ENCODE measurements at regions not wholly inside any gene's neighbourhood (a gene's known extent, or its start where the extent isn't known, plus 50 kb on each side); places are given as distances from the start of the nearest gene placed in this dataset.

GRCh38 chr14:101333335-101334280, 227.7 kb upstream of the DIO3 start:
- in situ Hi-C loops (cut with MboI; ENCODE audit: low pct_unique_long_range_greater_than_20kb, low sequenced_read_pairs, unreplicated experiment) = no loop called here

DNA sequence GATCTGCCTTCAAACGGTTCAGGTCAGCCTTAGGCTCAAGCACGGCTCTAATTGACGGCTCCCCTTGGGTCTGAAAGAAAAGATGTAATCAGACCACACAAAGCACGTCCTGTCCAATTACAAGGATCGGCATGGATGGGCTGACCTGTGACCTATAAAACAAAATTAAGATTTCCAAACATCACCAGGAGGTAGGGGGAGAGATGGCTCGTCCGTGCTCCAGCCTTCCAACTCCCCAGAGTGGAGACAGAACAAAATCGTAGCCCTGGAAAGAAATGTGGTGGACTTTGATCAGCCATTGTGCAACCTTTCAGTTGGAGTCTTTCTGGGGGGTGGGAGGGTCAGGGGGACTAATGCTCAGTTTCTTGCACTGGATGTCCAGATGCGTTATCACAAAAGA, 226.6 kb upstream of the DIO3 start:
- DNase-seq (ENCODE audit: low spot score) = no peak
- TF ChIP-seq CTCF (IDR thresholded peaks at IDR 0.05; ENCODE audit: extremely low read depth, insufficient read depth, missing control alignments) = no peak
- in situ Hi-C loops (cut with MboI; ENCODE audit: low pct_unique_long_range_greater_than_20kb, low sequenced_read_pairs, unreplicated experiment) = no loop called here

More at GRCh38 chr14:101333335-101334280, 227.7 kb upstream of the DIO3 start:
- TF ChIP-seq CTCF (IDR thresholded peaks at IDR 0.05; ENCODE audit: extremely low read depth, insufficient read depth, missing control alignments) = no peak
- DNase-seq (ENCODE audit: low spot score) = no peak

DNA sequence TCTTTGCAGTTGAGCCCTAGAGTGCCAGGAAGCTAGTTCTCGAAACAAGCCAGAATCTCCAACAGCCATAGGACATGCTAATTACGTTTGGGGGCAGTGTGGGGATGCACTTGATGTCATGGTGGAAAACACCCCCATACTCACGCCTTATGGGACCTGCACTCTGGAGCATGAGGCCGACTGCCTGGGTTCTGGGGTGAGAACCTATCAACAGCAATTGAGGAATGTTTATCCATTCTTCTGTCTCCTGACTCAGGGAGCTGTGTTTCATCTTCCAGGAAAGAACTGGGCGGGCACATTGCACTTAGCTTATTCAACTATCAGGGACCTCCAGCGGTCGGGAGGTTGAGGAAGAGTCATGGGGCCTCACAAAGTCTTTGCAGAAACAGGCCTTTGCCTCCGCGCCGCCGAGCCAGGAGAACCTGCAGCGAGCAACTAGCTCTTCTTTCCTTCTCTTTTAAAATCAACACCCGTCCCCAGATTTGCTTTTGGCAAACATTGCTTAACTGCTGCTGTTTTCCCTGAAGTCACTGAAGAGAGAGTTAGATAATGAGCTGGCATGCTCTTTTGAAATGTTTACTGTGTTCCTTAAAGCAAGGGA, 226.1 kb upstream of the DIO3 start:
- TF ChIP-seq CTCF (IDR thresholded peaks at IDR 0.05; ENCODE audit: extremely low read depth, insufficient read depth, missing control alignments) = no peak
- no peak for DNase-seq (ENCODE audit: low spot score)
- in situ Hi-C loops (cut with MboI; ENCODE audit: low pct_unique_long_range_greater_than_20kb, low sequenced_read_pairs, unreplicated experiment) = no loop called here

DNA sequence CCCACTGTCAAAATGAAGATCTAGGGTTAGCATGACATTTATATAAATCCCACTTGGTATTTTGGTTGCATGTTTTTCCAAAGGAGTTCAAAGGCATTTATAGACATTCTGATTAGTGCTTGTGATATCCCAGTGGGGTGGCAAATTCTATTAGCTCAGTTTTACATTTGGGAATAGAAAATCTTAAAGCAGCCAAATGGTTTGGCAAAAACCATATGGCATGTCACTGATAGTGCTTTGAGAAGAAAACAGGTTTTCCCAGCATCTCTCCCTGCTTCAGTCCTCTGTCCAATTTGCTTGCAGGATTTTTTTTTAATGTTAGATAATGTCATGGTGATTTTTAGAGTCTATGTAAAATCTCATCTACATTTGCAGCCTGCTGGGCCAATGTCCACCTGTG, 225.1 kb upstream of the DIO3 start:
- TF ChIP-seq CTCF (IDR thresholded peaks at IDR 0.05; ENCODE audit: extremely low read depth, insufficient read depth, missing control alignments) = no peak
- no peak for DNase-seq (ENCODE audit: low spot score)
- in situ Hi-C loops (cut with MboI; ENCODE audit: low pct_unique_long_range_greater_than_20kb, low sequenced_read_pairs, unreplicated experiment) = no loop called here

GRCh38 chr14:101337053-101337452, 224.2 kb upstream of the DIO3 start:
- in situ Hi-C loops (cut with MboI; ENCODE audit: low pct_unique_long_range_greater_than_20kb, low sequenced_read_pairs, unreplicated experiment) = no loop called here
- no peak for TF ChIP-seq CTCF (IDR thresholded peaks at IDR 0.05; ENCODE audit: extremely low read depth, insufficient read depth, missing control alignments)
- no peak for DNase-seq (ENCODE audit: low spot score)

DNA sequence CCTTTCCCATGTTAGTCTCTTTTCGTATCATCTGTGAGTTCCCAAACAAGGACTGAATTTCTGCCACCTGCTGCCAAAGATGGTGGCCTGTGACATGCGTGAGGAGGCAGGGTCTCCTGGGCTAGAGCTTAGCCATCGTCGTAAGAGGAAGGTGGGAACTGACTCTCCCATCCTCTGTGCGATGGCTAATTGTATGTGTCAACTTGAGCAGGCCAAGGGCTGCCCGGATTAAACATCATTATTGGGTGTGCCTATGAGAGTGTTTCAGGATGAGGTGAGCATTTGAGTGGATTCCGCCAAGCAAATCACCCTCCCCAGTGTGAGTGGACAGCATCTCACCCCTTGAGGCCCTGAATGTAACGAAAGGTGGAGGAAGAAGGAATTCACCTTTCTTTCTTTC, 220.7 kb upstream of the DIO3 start:
- no peak for TF ChIP-seq CTCF (IDR thresholded peaks at IDR 0.05; ENCODE audit: extremely low read depth, insufficient read depth, missing control alignments)
- no peak for DNase-seq (ENCODE audit: low spot score)
- in situ Hi-C loops (cut with MboI; ENCODE audit: low pct_unique_long_range_greater_than_20kb, low sequenced_read_pairs, unreplicated experiment) = no loop called here
